Stimulated activated naive CD8-positive, alpha-beta T cell treated with anti-CD3 and anti-CD28 coated beads, Interleukin-15, amount 100 ng/mL, for 72 hours (primary cell): ENCODE measurements at regions not wholly inside any gene's neighbourhood (a gene's known extent, or its start where the extent isn't known, plus 50 kb on each side); places are given as distances from the start of the nearest gene placed in this dataset.
"Not testable (repeated sequence)": the region's sequence is repeated elsewhere in the genome, so short reads cannot be mapped to it uniquely, and the experiment has no call there.

Experiments
- ATAC-seq: fragments of 150-1000 bp; cut with Tn5 transposase; 2 replicates; pipeline ENCODE4 v1.10.0; 2021; ENCODE audit warnings: mild to moderate bottlenecking, moderate library complexity
- DNase-seq, 2 donors: peaks; one replicate each; pipeline ENCODE4 v3.0.0; 2021 to 2022
- H3K27ac Mint-ChIP-seq, 2 donors: one replicate each; pipeline ENCODE4 v1.8.0; 2022; ENCODE audit warnings: mild to moderate bottlenecking in 2 of 2, mixed read lengths in 2 of 2, moderate library complexity in 2 of 2
- H3K27me3 Mint-ChIP-seq: one replicate; pipeline ENCODE4 v1.8.0; 2022; ENCODE audit warnings: mixed read lengths
- H3K4me1 Mint-ChIP-seq: one replicate; pipeline ENCODE4 v1.8.0; 2022; ENCODE audit warnings: mild to moderate bottlenecking, mixed read lengths
- H3K4me3 Mint-ChIP-seq, 2 donors: one replicate each; pipeline ENCODE4 v1.8.0; 2022; ENCODE audit warnings: mild to moderate bottlenecking in 2 of 2, mixed read lengths in 2 of 2, moderate library complexity in 1 of 2
- H3K9me3 Mint-ChIP-seq, 2 donors: one replicate each; pipeline ENCODE4 v1.8.0; 2022; ENCODE audit warnings: mixed read lengths in 2 of 2

DNA sequence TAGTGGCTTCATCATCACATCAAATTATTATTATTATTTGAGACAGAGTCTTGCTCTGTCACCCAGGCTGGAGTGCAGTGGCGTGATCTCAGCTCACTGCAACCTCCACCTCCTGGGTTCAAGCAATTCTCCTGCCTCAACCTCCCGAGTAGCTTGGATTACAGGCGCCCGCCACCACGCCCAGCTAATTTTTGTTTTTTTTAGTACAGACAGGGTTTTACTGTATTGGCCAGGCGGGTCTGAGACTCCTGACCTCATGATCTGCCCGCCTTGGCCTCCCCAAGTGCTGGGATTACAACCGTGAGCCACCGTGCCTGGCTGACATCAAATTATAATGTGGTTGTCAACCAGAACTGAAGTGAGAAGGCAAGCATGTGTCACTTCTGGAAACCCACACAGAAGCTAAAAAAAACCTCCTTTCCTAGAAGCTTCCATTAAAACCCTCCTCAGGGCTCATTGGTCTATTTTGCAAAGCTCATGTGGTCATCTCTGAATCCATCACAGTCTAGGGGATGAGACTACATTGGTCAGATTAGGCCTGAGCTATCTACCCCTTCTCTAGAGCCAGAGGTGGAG is 75.8 kb upstream of the CARD11 start:
- not testable (repeated sequence) for DNase-seq, H3K27ac Mint-ChIP-seq, H3K4me3 Mint-ChIP-seq
- peaks cover 18% of the 10 kb centered on the region for H3K27me3 Mint-ChIP-seq
- peaks cover 24 to 38% of the 10 kb centered on the region in 2 donors for H3K9me3 Mint-ChIP-seq
- peaks cover 22% of the 10 kb centered on the region for H3K4me1 Mint-ChIP-seq
- peak; percentile 52 for ATAC-seq

DNA sequence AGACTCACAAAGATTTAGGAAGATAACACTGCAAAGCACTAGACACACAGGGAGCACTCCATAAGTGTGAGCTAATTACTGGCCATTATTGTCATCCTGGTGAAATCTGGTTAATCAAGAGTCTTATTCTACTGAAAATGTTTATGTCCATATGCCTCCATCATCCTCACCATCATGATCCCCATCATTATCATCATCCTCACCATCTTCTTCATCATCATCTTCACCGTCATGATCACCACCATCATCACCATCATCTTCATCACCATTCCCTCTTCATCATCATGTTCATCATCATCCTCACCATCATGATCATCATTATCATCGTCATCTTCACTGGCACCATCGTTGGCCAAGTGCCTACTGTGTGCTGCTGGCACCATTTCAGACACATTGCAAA is 76.3 kb upstream of the CARD11 start:
- peak overlapping the region in 1 of 2 donors; percentile 79 for H3K27ac Mint-ChIP-seq
- peaks cover 19 to 34% of the 10 kb centered on the region in 2 donors for H3K9me3 Mint-ChIP-seq
- ATAC-seq (peak; percentile 7), DNase-seq (no peak)
- H3K27me3 Mint-ChIP-seq = peaks cover 18% of the 10 kb centered on the region
- H3K4me1 Mint-ChIP-seq = peaks cover 22% of the 10 kb centered on the region
- H3K4me3 Mint-ChIP-seq = no peak overlapping the region

DNA sequence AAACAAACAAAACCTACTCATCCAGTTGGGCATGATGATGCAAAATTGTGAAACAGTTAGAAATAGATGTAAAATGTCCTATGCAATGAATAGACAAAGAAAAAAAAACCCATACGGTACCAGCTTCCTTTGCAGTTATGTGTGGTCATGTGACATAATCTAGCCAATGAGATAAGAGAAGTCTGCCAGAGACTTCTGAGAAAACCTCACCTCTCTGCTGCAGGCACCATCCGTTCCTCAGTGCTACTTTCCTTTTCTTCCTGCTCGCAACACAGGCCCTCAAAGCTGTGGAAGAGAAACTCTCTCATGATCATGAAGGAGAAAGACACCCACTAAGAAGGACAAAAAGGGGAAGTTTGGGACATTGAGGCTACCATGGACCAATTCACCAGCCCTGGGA is 76.8 kb upstream of the CARD11 start:
- Mint-ChIP-seq H3K4me1 (peaks cover 22% of the 10 kb centered on the region), H3K27ac (peak overlapping the region in 1 of 2 donors; percentile 79), H3K4me3 (peak overlapping the region in 1 of 2 donors; percentile 12), H3K9me3 (peaks cover 19 to 34% of the 10 kb centered on the region in 2 donors), H3K27me3 (peaks cover 18% of the 10 kb centered on the region)
- ATAC-seq = peak; percentile 74
- DNase-seq = no peak

DNA sequence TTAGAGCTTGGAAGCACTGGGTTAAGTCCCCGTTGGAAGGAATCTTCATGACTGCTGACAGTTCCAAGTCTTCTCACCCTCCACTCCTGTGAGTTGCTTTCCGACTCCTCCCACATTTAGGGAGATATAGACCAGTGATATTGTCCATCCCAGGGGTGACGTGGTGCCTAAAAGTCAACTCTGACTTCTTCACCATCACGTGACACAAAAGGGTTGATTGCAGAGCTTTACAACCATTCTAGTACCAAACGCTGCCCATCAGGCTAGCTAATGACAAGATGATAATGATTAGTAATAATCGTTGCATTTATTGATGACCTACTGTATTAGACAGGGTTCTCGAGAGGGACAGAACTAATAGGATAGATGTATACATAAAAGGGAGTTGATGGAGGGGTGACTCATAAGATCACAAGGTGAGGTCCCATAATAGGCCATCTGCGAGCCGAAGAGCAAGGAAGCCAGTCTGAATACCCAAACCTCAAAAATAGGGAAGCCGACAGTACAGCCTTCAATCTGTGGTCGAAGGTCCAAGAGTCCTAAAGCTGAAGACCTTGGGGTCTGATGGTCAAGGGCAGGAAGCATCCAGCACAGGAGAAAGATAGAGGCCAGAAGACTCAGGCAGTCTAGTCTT is 85.3 kb upstream of the CARD11 start:
- DNase-seq (no peak), ATAC-seq (no peak)
- no peak overlapping the region for H3K4me3 Mint-ChIP-seq
- H3K9me3 Mint-ChIP-seq = peaks cover 14 to 16% of the 10 kb centered on the region in 2 donors
- H3K4me1 Mint-ChIP-seq = no peaks in the 10 kb centered on the region
- H3K27me3 Mint-ChIP-seq = no peaks in the 10 kb centered on the region
- H3K27ac Mint-ChIP-seq = no peak overlapping the region

DNA sequence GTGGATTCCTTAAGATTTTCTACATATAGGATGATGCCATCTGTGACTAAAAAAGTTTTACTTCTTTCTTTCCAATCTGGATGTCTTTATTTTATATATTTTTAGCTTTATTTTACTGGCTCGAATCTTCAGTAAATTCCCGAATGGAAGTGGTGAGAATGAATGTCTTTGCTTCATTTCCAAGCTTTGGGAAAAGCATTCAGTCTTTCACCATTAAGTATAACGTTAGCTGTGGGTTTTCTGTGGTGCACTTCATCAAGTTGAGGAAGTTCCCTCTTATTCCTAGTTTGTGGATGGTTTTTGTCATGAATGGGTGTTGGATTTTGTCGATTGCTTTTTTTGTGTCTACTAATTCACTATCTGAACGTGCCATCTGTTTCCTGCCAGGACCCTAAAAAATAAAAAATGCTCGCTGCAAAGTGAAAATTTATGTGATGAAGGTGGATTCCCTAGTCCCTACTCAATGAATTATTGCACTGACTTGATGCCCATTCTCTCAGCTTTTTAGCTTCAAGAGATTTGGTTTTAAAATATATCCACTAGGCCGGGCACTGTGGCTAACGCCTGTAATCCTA is 90.2 kb upstream of the CARD11 start:
- no peak for ATAC-seq
- Mint-ChIP-seq H3K27me3 (no peaks in the 10 kb centered on the region), H3K4me1 (no peaks in the 10 kb centered on the region), H3K4me3 (no peak overlapping the region), H3K9me3 (peaks cover 14 to 16% of the 10 kb centered on the region in 2 donors), H3K27ac (no peak overlapping the region)
- no peak for DNase-seq

DNA sequence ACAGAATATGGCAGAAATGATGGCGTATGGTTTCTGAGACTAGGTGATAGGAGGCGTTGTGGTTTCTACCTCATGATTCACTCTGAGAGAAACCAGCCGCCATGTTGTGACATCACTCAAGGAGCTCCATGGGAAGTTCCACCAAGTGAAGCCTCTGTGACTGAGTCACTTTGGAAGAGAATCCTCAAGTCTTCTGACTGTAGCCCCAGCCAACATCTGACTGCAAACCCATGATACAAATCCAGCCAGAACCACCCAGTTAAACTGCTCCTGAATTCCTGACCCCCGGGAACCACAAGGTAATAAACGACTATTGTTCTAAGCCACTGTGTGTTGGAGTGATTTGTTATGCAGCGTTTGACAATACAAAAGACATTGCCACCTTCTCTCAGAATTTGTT is 91.1 kb upstream of the CARD11 start:
- Mint-ChIP-seq H3K27ac (no peak overlapping the region), H3K4me3 (no peak overlapping the region), H3K4me1 (no peaks in the 10 kb centered on the region), H3K9me3 (peaks cover 14 to 16% of the 10 kb centered on the region in 2 donors), H3K27me3 (no peaks in the 10 kb centered on the region)
- no peak for DNase-seq
- ATAC-seq = no peak

DNA sequence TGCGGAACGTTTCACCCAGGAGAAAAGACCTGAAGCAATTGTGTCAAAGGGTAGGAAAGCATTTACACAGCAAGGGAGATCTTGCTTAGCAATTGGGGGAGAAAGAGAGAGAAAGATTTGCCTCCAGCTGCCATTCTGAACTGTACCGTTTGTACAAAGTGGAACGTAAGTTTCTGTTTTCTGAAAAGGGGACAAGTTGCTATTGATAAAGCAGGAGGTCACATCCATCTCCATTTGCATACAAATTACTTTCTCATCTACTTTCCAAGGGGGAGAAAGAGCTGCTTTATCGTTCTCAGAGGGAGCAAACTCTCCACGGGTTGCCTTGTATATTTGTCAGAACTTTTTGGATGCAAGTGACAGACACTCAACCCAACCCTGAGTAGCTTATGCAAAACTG is 92.0 kb upstream of the CARD11 start:
- no peak overlapping the region for H3K4me3 Mint-ChIP-seq
- DNase-seq = no peak
- no peaks in the 10 kb centered on the region for H3K27me3 Mint-ChIP-seq
- no peaks in the 10 kb centered on the region for H3K4me1 Mint-ChIP-seq
- ATAC-seq = no peak
- H3K9me3 Mint-ChIP-seq = peaks cover 9 to 12% of the 10 kb centered on the region in 2 donors
- H3K27ac Mint-ChIP-seq = no peak overlapping the region

DNA sequence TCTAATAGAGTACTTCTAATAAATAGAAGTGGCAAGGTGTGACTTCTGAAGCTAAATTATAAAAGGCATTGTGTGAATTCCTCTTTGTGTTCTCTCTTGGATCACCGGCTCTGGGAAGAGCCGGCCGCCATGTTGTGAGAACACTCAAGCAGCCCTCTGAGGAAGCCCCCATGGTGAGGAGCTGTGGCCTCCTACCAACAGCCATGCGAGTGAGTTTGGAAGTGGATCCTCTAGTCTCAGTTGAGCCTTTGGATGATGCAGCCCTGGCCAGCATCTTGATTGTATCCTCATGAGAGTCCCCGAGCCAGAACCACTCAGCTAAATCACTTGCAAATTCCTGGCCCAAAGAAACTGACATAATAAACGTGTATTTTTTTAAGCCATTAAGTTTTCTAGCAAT is 94.5 kb upstream of the CARD11 start:
- Mint-ChIP-seq H3K27me3 (no peaks in the 10 kb centered on the region), H3K27ac (no peak overlapping the region), H3K9me3 (no peaks in the 10 kb centered on the region), H3K4me3 (no peak overlapping the region), H3K4me1 (no peaks in the 10 kb centered on the region)
- DNase-seq = no peak
- ATAC-seq = no peak

DNA sequence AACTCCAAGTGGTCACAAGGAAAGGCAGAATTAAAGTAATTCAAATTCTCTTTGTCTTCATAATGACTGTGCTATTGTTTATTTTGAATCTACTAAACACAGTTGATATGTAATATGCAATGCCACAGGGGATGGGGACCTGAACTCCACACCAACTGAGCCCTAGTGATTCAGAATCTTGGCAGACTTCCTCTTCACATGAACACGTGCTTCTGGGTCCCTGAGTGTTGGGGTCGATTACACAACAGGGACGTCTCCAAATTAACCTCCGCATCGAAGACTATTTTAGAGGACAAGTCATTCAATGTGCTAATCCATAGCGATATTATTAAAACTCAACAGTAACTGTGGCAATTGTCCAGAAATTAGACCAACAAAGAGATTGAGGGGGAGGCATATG is 95.3 kb upstream of the CARD11 start:
- no peak for ATAC-seq
- Mint-ChIP-seq H3K4me3 (no peak overlapping the region), H3K27ac (no peak overlapping the region), H3K4me1 (no peaks in the 10 kb centered on the region), H3K27me3 (no peaks in the 10 kb centered on the region), H3K9me3 (no peaks in the 10 kb centered on the region)
- no peak for DNase-seq

DNA sequence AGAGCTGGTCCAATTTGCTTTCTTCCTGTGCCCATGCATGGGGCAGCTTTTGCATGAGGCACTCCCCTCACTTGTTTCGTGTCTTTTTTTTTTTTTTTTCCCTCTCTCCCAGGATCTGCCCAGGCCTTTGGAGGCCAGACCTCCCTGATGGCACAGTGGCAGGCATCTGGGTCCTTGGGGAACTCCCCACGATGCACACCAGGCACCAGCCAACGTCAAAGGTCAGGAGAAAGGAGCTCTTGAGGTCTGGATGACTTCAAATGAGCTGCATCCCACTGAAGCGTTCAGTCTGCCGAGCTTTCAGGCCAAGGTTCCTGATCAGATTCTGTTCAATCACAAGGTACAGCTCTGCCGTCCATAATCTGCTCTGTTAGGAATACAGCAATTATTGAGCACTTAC is 97.2 kb upstream of the CARD11 start:
- Mint-ChIP-seq H3K9me3 (no peaks in the 10 kb centered on the region), H3K27ac (peak overlapping the region in 1 of 2 donors; percentile 54), H3K27me3 (no peaks in the 10 kb centered on the region), H3K4me1 (no peaks in the 10 kb centered on the region), H3K4me3 (no peak overlapping the region)
- ATAC-seq (no peak), DNase-seq (no peak)

DNA sequence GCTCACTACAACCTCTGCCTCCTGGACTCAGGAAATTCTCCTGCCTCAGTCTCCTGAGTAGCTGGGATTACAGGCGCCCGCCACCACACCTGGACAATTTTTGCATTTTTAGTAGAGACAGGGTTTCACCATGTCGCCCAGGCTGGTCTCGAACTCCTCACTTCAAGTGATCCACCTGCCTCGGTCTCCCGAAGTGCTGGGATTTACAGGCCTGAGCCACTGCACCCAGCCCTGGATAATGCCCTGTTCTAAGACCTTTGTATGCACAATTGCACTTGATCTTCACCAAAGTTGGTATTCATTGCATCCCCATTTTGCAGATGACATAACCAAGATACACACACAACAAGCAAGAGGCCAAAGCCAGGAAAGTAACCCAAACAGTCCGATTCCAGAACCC is 97.7 kb upstream of the CARD11 start:
- Mint-ChIP-seq H3K4me3 (no peak overlapping the region), H3K4me1 (peaks cover under 1% of the 10 kb centered on the region), H3K27me3 (no peaks in the 10 kb centered on the region), H3K9me3 (no peaks in the 10 kb centered on the region), H3K27ac (peak overlapping the region in 1 of 2 donors; percentile 92)
- DNase-seq (no peak), ATAC-seq (no peak)

DNA sequence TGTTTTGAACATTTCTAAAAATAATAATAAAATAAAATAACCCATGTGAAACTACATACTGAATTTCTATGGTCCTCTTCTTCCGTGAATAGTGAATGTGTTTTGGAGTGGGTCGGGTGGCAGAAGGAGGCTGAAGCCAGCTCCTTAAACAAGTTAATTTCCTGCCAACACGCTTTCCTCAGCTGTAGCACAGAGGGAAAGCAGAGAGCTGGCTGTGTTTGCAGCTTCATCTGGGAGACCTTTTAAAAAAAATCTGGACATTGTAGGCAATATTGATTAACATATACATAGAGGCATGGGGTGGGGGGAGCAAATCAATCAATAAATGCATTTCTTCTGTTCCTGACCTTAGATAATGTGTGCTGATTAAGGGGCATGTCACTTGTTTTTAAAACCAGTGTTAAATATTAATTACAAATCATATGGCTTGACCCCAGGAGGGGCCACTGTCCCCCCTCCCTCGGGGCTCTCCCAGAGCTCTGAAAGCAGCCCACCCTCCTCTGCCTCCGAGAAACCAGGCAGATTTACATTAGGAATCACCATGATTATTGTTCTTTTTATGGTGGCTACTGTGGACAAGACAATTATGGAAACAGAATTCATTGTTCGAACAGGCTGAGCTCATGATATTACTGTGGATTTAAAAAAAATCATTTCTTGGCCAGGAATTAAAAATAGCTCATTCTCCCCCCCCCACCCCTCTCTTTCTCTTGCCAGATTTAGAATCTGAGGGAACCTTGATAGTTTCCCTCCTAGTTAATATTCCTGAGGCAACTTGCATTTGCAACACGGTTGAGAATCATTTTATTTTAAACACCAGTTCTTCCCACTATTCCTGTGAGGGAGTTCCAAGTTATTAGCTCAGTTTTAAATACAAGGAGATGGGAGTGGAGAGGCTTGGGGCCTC is 100.5 kb upstream of the CARD11 start:
- Mint-ChIP-seq H3K27ac (no peak overlapping the region), H3K9me3 (no peaks in the 10 kb centered on the region)

DNA sequence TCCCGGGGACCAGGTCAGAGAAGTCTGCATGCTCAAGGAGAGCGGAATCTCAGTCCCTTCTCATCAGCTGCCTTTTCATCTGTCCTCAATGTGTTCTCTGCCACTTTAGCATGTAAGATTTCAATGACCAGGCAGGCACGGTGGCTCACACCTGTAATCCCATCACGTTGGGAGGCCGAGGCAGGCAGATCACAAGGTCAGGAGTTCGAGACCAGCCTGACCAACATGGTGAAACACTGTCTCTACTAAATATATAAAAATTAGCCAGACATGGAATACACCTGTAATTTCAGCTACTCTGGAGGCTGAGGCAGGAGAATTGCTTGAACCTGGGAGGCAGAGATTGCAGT is 101.1 kb upstream of the CARD11 start:
- not testable (repeated sequence) for H3K27ac Mint-ChIP-seq, DNase-seq, H3K4me1 Mint-ChIP-seq, H3K4me3 Mint-ChIP-seq, H3K27me3 Mint-ChIP-seq, ATAC-seq, H3K9me3 Mint-ChIP-seq

More for the DNA sequence above, 100.5 kb upstream of the CARD11 start:
- no peak for ATAC-seq
- no peak overlapping the region for H3K4me3 Mint-ChIP-seq
- H3K27me3 Mint-ChIP-seq = peaks cover 3% of the 10 kb centered on the region
- H3K4me1 Mint-ChIP-seq = peaks cover 9% of the 10 kb centered on the region
- DNase-seq = no peak

DNA sequence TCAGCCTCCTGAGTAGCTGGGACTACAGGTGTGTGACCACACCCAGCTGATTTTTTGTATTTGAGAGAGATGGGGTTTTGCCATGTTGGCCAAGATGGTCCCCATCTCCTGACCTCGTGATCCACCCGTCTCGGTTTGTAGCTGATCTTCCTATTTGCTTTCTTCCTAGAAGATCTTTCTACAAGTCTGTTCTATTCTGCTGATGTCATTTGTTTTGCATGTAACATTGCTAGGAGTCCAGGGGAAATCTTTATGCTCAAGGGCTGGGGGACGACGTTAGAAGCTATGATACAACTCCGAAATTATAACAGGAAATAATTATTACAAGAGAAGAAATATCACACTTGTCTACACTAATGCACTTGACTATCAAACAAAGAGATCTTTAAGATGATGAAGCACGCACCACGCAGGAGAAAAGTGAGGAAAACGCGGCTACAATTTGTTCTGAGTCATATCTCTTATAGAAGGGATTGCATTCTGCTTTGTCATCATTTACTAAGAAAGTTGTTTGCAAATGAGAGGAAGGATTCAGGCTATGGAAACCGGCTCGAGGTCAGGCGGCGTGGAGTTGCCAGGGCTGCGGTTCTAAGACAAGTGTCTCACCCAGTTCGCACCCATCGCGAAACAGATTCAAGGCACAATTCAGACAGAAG is 103.0 kb upstream of the CARD11 start:
- Mint-ChIP-seq H3K4me1 (peaks cover 9% of the 10 kb centered on the region), H3K27me3 (peaks cover 9% of the 10 kb centered on the region), H3K4me3 (no peak overlapping the region), H3K27ac (no peak overlapping the region), H3K9me3 (no peaks in the 10 kb centered on the region)
- DNase-seq = no peak
- ATAC-seq = no peak

DNA sequence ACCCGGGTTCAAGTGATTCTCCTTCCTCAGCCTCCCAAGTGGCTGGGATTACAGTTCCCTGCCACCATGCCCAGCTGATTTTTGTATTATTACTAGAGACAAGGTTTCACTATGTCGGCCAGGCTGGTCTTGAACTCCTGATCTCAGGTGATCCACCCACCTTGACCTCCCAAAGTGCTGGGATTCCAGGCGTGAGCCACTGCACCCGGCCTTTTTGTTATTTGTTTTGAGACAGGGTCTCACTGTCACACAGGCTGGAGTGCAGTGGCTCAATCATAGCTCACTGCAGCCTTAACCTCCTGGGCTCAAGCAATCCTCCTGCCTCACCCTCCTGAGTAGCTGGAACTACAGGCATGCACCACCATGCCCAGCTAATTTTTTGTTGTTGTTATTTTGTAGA is 104.8 kb upstream of the CARD11 start:
- H3K4me3 Mint-ChIP-seq, H3K27me3 Mint-ChIP-seq, H3K9me3 Mint-ChIP-seq, ATAC-seq, DNase-seq: not testable (repeated sequence)
- Mint-ChIP-seq H3K27ac (peak overlapping the region in 1 of 2 donors; percentile 50), H3K4me1 (peaks cover 16% of the 10 kb centered on the region)
